Ishikawa (cell line): ENCODE measurements at regions not wholly inside any gene's neighbourhood (a gene's known extent, or its start where the extent isn't known, plus 50 kb on each side); places are given as distances from the start of the nearest gene placed in this dataset.

Experiments
- CEBPB ChIP-seq: IDR thresholded peaks from 2 replicates; pipeline ENCODE4 v1.6.1; 2012
- CREB1 ChIP-seq: IDR thresholded peaks from 2 replicates; pipeline ENCODE4 v1.6.1; 2012; ENCODE audit warnings: low read depth
- EGR1 ChIP-seq: IDR thresholded peaks from 2 replicates; pipeline ENCODE4 v1.6.1; 2012
- EP300 ChIP-seq: IDR thresholded peaks from 2 replicates; pipeline ENCODE4 v1.6.1; 2012; ENCODE audit warnings: borderline replicate concordance
- FOXM1 ChIP-seq: IDR thresholded peaks from 2 replicates; pipeline ENCODE4 v1.6.1; 2012; ENCODE audit warnings: low read depth, borderline replicate concordance
- NFIC ChIP-seq: IDR thresholded peaks from 2 replicates; pipeline ENCODE4 v1.6.1; 2012
- RAD21 ChIP-seq: IDR thresholded peaks from 2 replicates; pipeline ENCODE4 v1.6.1; 2012; ENCODE audit warnings: low read depth
- TAF1 ChIP-seq: IDR thresholded peaks from 2 replicates; pipeline ENCODE4 v1.6.1; 2012; ENCODE audit warnings: low read depth, mild to moderate bottlenecking
- TCF12 ChIP-seq: IDR thresholded peaks from 2 replicates; pipeline ENCODE4 v1.6.1; 2012; ENCODE audit warnings: low read depth
- TEAD4 ChIP-seq: IDR thresholded peaks from 2 replicates; pipeline ENCODE4 v1.6.1; 2012
- YY1 ChIP-seq: IDR thresholded peaks from 2 replicates; pipeline ENCODE4 v1.6.1; 2012; ENCODE audit warnings: low read depth
- ZBTB7A ChIP-seq: IDR thresholded peaks from 2 replicates; pipeline ENCODE4 v1.6.1; 2012; ENCODE audit warnings: low read depth
- TF ChIP-seq, protein P1 (sequence below): IDR thresholded peaks from 2 replicates; pipeline ENCODE4 v1.6.1; 2012
- TF ChIP-seq, protein P2 (sequence below): IDR thresholded peaks from 2 replicates; pipeline ENCODE4 v1.6.1; 2012
- TF ChIP-seq, protein P3 (sequence below): IDR thresholded peaks from 2 replicates; pipeline ENCODE4 v1.6.1; 2012; ENCODE audit warnings: low read depth, mild to moderate bottlenecking

DNA sequence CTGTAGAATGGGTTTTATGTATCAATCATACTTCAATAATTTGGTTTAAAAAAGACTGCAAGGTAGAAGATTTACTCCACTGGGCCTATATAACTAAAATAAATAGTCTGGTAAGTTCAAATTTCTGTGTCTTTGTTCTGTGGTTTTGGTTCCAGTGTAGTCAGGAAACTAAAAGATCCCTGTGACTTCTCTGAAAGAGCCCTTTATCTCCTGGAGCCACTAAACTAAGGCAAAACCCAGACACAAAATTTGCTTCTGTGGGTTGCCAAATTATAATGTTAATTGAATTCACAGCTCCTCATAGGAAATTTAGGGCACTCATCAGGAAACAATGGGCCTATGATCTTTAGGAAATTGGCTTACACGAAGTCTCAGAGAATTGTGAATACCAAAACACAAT, 1038.4 kb downstream of the GALC start:
- TF ChIP-seq, protein P1, sequence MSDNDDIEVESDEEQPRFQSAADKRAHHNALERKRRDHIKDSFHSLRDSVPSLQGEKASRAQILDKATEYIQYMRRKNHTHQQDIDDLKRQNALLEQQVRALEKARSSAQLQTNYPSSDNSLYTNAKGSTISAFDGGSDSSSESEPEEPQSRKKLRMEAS: no peak
- TF ChIP-seq CEBPB: no peak
- TF ChIP-seq EGR1: no peak

DNA sequence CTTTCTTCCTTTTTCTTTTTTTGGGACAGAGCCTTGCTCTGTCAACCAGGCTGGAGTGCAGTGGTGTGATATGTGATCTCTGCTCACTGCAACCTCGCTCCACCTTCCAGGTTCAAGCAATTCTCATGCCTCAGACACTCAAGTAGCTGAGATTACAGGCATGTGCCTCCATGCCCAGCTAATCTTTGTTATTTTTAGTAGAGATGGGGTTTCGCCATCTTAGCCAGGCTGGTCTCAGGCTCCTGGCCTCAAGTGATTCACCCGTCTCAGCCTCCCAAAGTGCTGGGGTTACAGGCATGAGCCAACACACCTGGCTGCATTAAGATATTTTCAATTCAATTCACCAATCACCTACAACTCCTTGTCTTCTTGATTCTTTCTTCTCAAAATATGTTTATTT, 1046.5 kb downstream of the GALC start:
- TF ChIP-seq EGR1: no peak
- TF ChIP-seq, protein P2, sequence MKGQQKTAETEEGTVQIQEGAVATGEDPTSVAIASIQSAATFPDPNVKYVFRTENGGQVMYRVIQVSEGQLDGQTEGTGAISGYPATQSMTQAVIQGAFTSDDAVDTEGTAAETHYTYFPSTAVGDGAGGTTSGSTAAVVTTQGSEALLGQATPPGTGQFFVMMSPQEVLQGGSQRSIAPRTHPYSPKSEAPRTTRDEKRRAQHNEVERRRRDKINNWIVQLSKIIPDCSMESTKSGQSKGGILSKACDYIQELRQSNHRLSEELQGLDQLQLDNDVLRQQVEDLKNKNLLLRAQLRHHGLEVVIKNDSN: no peak
- TF ChIP-seq YY1: no peak

DNA sequence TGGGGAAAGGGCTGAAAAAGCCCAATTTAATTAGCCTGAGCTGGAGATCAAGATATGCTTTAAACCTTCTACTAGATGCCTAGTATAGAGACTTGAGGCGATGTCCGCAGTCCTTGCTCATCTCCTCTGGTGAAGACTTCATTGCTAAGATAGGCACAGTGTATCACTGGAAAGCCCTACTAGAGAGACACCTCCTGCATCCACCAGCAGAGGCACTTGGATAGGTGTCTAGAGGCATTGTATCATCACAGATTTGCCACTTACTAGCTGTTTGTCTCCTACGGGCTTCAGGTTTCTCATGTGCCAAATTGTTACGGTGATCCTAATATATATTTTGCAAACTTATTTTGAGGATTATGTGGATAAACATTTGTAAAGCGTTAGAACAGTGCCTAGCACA, 1048.5 kb downstream of the GALC start:
- TF ChIP-seq YY1 (no peak), ZBTB7A (no peak), EGR1 (no peak), TCF12 (no peak), TEAD4 (no peak), CEBPB (no peak)
- TF ChIP-seq, protein P3, sequence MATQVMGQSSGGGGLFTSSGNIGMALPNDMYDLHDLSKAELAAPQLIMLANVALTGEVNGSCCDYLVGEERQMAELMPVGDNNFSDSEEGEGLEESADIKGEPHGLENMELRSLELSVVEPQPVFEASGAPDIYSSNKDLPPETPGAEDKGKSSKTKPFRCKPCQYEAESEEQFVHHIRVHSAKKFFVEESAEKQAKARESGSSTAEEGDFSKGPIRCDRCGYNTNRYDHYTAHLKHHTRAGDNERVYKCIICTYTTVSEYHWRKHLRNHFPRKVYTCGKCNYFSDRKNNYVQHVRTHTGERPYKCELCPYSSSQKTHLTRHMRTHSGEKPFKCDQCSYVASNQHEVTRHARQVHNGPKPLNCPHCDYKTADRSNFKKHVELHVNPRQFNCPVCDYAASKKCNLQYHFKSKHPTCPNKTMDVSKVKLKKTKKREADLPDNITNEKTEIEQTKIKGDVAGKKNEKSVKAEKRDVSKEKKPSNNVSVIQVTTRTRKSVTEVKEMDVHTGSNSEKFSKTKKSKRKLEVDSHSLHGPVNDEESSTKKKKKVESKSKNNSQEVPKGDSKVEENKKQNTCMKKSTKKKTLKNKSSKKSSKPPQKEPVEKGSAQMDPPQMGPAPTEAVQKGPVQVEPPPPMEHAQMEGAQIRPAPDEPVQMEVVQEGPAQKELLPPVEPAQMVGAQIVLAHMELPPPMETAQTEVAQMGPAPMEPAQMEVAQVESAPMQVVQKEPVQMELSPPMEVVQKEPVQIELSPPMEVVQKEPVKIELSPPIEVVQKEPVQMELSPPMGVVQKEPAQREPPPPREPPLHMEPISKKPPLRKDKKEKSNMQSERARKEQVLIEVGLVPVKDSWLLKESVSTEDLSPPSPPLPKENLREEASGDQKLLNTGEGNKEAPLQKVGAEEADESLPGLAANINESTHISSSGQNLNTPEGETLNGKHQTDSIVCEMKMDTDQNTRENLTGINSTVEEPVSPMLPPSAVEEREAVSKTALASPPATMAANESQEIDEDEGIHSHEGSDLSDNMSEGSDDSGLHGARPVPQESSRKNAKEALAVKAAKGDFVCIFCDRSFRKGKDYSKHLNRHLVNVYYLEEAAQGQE: no peak

DNA sequence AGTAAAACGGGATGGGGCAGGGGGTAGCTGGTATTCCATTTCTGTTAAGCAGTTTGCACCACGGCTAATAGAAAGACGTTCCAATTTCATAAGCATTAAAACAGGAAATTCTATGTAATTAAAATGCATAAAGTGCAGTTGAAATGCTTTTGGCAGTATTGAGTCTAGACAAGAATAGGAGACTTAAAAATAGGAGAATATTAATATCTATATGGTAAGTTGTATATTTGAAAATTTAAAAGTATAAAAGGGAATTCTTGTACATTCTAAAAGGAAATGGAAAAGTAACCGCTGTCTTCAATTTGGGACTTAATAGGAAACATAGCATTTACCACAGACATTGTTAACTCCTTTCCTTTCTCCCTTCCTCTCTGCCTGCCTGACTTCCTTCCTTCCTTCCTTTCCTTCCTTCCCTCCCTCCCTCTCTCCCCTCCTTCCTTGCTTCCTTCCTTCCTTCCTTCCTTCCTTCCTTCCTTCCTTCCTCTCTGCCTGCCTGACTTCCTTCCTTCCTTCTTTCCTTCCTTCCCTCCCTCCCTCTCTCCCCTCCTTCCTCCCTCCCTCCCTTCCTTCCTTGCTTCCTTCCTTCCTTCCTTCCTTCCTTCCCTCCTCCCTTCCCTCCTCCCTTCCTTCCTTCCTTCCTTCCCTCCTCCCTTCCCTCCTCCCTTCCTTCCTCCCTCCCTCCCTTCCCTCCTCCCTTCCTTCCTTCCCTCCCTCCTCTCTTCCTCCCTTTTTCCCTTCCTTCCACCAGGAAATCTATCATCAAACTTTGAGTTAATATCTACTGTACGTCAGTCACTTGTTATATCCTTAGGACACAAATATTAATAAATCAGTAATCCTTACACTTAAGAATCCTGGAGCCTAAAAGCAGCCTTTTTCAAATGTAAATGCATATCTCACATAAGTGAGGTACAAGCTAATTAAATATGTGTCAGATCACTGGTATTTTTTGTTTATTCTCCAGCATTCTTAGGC, 1049.3 kb downstream of the GALC start:
- TF ChIP-seq CEBPB: no peak
- no peak for TF ChIP-seq NFIC
- no peak for TF ChIP-seq YY1
- no peak for TF ChIP-seq RAD21

DNA sequence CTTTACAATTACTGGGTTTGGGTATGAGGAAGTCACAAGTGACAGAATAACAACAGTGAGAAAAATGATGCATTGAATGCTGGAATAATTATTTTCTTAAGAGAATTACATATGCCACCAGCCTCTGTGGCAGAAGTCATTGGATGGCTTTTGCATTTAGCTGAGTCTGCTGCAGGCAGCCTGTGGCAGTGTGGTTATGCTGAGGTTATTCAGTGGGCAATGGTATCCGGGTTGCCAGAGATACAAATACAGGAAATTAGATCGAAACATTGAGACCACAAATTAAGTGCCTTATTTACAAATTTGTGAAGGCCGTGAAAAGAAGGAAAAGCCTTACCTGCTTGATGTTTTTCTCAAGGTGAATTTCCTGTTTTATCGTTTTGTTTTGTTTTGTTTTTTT, 1050.0 kb downstream of the GALC start:
- TF ChIP-seq EGR1 (no peak), RAD21 (no peak), TEAD4 (no peak), TCF12 (no peak), CREB1 (no peak), EP300 (no peak), CEBPB (no peak), NFIC (no peak), ZBTB7A (no peak), FOXM1 (no peak), YY1 (no peak), TAF1 (no peak)
- TF ChIP-seq, protein P3: no peak
- TF ChIP-seq, protein P2: no peak
- TF ChIP-seq, protein P1: no peak

DNA sequence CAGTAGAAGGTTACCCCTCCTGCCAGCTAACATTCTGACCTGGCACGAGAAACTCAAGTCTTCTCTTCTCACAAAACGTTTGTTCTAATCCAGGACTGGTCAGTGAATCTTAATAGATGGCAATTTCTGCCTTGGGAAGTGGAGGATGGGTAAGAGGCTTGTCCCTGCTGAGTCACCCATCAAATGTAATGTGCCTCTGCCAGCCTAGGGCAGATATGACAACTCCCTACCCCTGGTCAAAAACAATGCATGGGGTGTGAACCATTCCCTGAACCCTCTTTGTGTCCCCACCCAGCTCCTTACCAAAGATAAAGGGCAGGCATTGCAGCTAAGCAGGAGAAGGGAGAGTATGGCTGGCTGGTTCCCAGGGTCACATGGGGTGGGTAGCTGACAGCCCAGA, 1052.9 kb downstream of the GALC start:
- TF ChIP-seq CEBPB (no peak), TEAD4 (no peak), CREB1 (no peak)

DNA sequence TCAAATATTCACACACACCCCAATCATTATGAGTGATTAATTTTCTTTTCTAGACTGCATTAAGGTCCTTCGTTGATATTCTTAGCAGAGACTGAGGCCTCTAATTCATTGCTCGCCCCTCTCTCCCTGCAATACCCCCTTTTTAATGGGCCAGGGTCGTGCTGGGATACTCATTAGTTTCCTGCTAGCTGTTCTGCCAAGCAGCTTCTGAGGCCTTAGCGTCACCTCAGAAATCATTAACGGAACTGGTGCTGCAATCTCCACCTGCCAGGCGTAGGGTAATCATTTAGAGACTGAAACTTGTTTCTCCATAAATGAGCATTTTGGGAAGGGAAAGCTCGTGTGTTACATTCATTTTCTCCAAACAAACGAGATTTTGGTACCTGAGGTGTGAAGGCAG, 1054.7 kb downstream of the GALC start:
- TF ChIP-seq, protein P1: no peak
- TF ChIP-seq TEAD4: no peak
- no peak for TF ChIP-seq FOXM1
- TF ChIP-seq, protein P2: no peak
- TF ChIP-seq CREB1: no peak
- no peak for TF ChIP-seq EGR1
- TF ChIP-seq EP300: no peak
- TF ChIP-seq TAF1: no peak
- TF ChIP-seq TCF12: no peak
- TF ChIP-seq YY1: no peak
- no peak for TF ChIP-seq ZBTB7A
- TF ChIP-seq, protein P3: no peak
